Lung (tissue), 11 donors: ENCODE measurements at regions not wholly inside any gene's neighbourhood (a gene's known extent, or its start where the extent isn't known, plus 50 kb on each side); places are given as distances from the start of the nearest gene placed in this dataset.

Experiments used
- ATAC-seq: fragments of 200-7000 bp; cut with Tn5 transposase; one replicate; pipeline ENCODE4 v1.9.1; 2020; ENCODE audit warnings: moderate number of reproducible peaks; ENCODE audit not compliant: insufficient read depth, low FRiP score
- DNase-seq, 3 donors: peaks; one replicate each; pipeline ENCODE4 v3.0.0-alpha.2; 2013 to 2017
- H3K27ac ChIP-seq, 2 donors: one replicate each; pipeline ENCODE4 v1.5.1; 2013; ENCODE audit warnings: mild to moderate bottlenecking in 2 of 2, moderate library complexity in 2 of 2, control low read depth in 1 of 2, inconsistent platforms in 1 of 2, low read depth in 1 of 2, low read length in 1 of 2
- H3K27me3 ChIP-seq, 3 donors: one replicate each; pipeline ENCODE4 v1.5.1; 2013; ENCODE audit warnings: low read length in 2 of 3; ENCODE audit not compliant: control insufficient read depth in 3 of 3, insufficient read depth in 3 of 3
- H3K36me3 ChIP-seq, 4 donors: one replicate each; pipeline ENCODE4 v1.5.1; 2013; ENCODE audit warnings: low read length in 4 of 4, mild to moderate bottlenecking in 1 of 4, moderate library complexity in 1 of 4; ENCODE audit not compliant: control insufficient read depth in 4 of 4, insufficient read depth in 4 of 4
- H3K4me1 ChIP-seq, 5 donors: one replicate each; pipeline ENCODE4 v1.5.1; 2013; ENCODE audit warnings: low read length in 5 of 5, mild to moderate bottlenecking in 2 of 5, moderate library complexity in 1 of 5; ENCODE audit not compliant: control insufficient read depth in 5 of 5, insufficient read depth in 5 of 5
- H3K4me3 ChIP-seq: one replicate; pipeline ENCODE4 v1.5.1; 2013; ENCODE audit warnings: mild to moderate bottlenecking, control low read depth, moderate library complexity
- H3K9ac ChIP-seq, 2 donors: one replicate each; pipeline ENCODE4 v1.5.1; 2013; ENCODE audit warnings: low read length in 2 of 2, control low read depth in 1 of 2; ENCODE audit not compliant: insufficient read depth in 1 of 2
- H3K9me3 ChIP-seq, 4 donors: one replicate each; pipeline ENCODE4 v1.5.1; 2013; ENCODE audit warnings: low read length in 3 of 4, mild to moderate bottlenecking in 1 of 4, moderate library complexity in 1 of 4; ENCODE audit not compliant: control insufficient read depth in 4 of 4, insufficient read depth in 3 of 4
- WGBS, 2 donors: extraction: QIAGEN DNeasy Blood & Tissue Kit; methylation state at CpG; one replicate each; pipeline ENCODE4 v1.1.7; 2013; 5-methylcytosine and 5-hydroxymethylcytosine counted together
- TF ChIP-seq, protein P1 (sequence below): IDR thresholded peaks from 2 replicates; pipeline ENCODE4 v1.5.1; 2012; ENCODE audit warnings: mild to moderate bottlenecking; ENCODE audit errors: control extremely low read depth, extremely low read depth
- donor health status: control.
- donor health status: control.
- donor health status: Bipolar disorder and iron deficiency.
- donor health status: healthy.
- donor health status: DM: yes; HTN: yes; CAD: no.

DNA sequence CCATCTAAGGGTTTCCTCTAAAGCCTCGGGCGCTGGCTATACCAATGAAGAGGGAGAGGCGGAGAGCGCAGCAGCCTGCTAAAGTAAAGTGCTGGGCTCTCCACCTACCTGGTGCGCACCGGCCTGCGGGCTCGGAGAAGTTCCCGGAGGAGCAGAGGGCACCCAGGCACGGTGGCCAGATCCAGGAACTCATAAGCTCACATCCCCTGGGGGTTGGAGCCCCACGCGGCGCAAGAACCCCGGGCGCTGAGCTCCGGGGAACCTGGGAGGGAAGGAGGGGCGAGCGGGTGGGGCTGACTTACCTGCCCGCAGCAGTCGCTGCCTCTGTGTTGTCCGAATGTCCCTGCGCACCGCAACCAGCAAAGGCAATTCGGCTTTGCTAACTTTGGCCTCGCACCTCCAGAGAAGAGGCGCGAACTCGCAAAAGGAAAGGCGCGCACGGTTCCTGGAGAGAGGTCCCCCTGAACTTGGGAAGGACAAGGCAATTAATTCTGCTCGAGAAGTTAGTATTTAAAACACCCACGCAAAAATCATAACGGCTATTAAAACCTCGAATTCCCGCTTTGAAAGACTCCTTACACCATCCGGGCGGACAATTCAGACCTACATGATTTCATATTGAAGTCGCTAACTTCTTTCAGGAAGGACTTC is 127.6 kb upstream of the C11orf58 start:
- Histone ChIP-seq H3K36me3 (no peaks in the 10 kb centered on the region), H3K27me3 (peaks cover 7 to 62% (median 61%) of the 10 kb centered on the region in 3 donors), H3K9me3 (peaks cover 0 to 7% (median 0%) of the 10 kb centered on the region in 4 donors), H3K27ac (no peak overlapping the region), H3K4me3 (no peak overlapping the region), H3K9ac (no peak overlapping the region), H3K4me1 (peaks cover 0 to 43% (median 12%) of the 10 kb centered on the region in 5 donors)
- WGBS, 2 donors, result 21 to 26% methylated on average over 35 to 39 of the region's 39 CpGs
- TF ChIP-seq, protein P1, sequence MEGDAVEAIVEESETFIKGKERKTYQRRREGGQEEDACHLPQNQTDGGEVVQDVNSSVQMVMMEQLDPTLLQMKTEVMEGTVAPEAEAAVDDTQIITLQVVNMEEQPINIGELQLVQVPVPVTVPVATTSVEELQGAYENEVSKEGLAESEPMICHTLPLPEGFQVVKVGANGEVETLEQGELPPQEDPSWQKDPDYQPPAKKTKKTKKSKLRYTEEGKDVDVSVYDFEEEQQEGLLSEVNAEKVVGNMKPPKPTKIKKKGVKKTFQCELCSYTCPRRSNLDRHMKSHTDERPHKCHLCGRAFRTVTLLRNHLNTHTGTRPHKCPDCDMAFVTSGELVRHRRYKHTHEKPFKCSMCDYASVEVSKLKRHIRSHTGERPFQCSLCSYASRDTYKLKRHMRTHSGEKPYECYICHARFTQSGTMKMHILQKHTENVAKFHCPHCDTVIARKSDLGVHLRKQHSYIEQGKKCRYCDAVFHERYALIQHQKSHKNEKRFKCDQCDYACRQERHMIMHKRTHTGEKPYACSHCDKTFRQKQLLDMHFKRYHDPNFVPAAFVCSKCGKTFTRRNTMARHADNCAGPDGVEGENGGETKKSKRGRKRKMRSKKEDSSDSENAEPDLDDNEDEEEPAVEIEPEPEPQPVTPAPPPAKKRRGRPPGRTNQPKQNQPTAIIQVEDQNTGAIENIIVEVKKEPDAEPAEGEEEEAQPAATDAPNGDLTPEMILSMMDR, result no peak
- ATAC-seq (no peak), DNase-seq (peak in 1 of 3 donors; percentile 28)

GRCh38 chr11:16610213-16610737 is 128.2 kb upstream of the C11orf58 start:
- Histone ChIP-seq H3K4me3 (no peak overlapping the region), H3K27me3 (peaks cover 7 to 62% (median 57%) of the 10 kb centered on the region in 3 donors), H3K9ac (no peak overlapping the region), H3K9me3 (peaks cover 0 to 7% (median 0%) of the 10 kb centered on the region in 4 donors), H3K27ac (no peak overlapping the region), H3K4me1 (peaks cover 0 to 43% (median 12%) of the 10 kb centered on the region in 5 donors), H3K36me3 (no peaks in the 10 kb centered on the region)
- ATAC-seq (no peak), DNase-seq (no peak)
- 37 to 48% methylated on average over 23 of the region's 23 CpGs for WGBS, 2 donors
- TF ChIP-seq, protein P1, result no peak

GRCh38 chr11:16609769-16610168 is 128.7 kb upstream of the C11orf58 start:
- DNase-seq (no peak), ATAC-seq (no peak)
- H3K36me3 ChIP-seq, result no peaks in the 10 kb centered on the region
- H3K27ac ChIP-seq, result no peak overlapping the region
- TF ChIP-seq, protein P1, result no peak
- H3K27me3 ChIP-seq, result peaks cover 7 to 57% (median 53%) of the 10 kb centered on the region in 3 donors
- H3K9ac ChIP-seq, result no peak overlapping the region
- no peak overlapping the region for H3K4me3 ChIP-seq
- 67 to 86% methylated on average over 3 of the region's 3 CpGs for WGBS, 2 donors
- peaks cover 0 to 43% (median 12%) of the 10 kb centered on the region in 5 donors for H3K4me1 ChIP-seq
- peaks cover 0 to 7% (median 0%) of the 10 kb centered on the region in 4 donors for H3K9me3 ChIP-seq
